ENCODE measurements at regions not wholly inside any gene's neighbourhood (a gene's known extent, or its start where the extent isn't known, plus 50 kb on each side); places are given as distances from the start of the nearest gene placed in this dataset.
"Not testable (repeated sequence)": the region's sequence is repeated elsewhere in the genome, so short reads cannot be mapped to it uniquely, and the experiment has no call there.

GRCh38 chr13:33409673-33410510, 124.3 kb upstream of the STARD13 start:
- no peak for DNase-seq (ENCODE audit: low read depth in 4 of 4, low spot score in 2 of 4)

GRCh38 chr13:33410619-33411018, 125.1 kb upstream of the STARD13 start:
- DNase-seq (ENCODE audit: low read depth in 4 of 4, low spot score in 2 of 4), result no peak

GRCh38 chr13:33411312-33411711, 125.8 kb upstream of the STARD13 start:
- no peak for DNase-seq (ENCODE audit: low read depth in 4 of 4, low spot score in 2 of 4)

- DNase-seq (ENCODE audit: low read depth in 4 of 4, low spot score in 2 of 4), result no peak
Measured at GRCh38 chr13:33415822-33416221, 130.3 kb upstream of the STARD13 start.

GRCh38 chr13:33418224-33418953, 132.8 kb upstream of the STARD13 start:
- not testable (repeated sequence) for DNase-seq (ENCODE audit: low read depth in 4 of 4, low spot score in 2 of 4)

- DNase-seq (ENCODE audit: low read depth in 4 of 4, low spot score in 2 of 4), result not testable (repeated sequence)
Measured at GRCh38 chr13:33420117-33420516, 134.6 kb upstream of the STARD13 start.

- DNase-seq (ENCODE audit: low read depth in 4 of 4, low spot score in 2 of 4), result no peak
Measured at GRCh38 chr13:33426131-33426530, 140.6 kb upstream of the STARD13 start.

GRCh38 chr13:33433316-33433715, 147.8 kb upstream of the STARD13 start:
- DNase-seq (ENCODE audit: low read depth in 4 of 4, low spot score in 2 of 4), result no peak

GRCh38 chr13:33434676-33435075, 149.1 kb upstream of the STARD13 start:
- no peak for DNase-seq (ENCODE audit: low read depth in 4 of 4, low spot score in 2 of 4)

- no peak for DNase-seq (ENCODE audit: low read depth in 4 of 4, low spot score in 2 of 4)
Measured at GRCh38 chr13:33435207-33435606, 149.7 kb upstream of the STARD13 start.

GRCh38 chr13:33438918-33439317, 153.4 kb upstream of the STARD13 start:
- no peak for DNase-seq (ENCODE audit: low read depth in 4 of 4, low spot score in 2 of 4)

GRCh38 chr13:33441015-33441414, 155.5 kb upstream of the STARD13 start:
- DNase-seq (ENCODE audit: low read depth in 4 of 4, low spot score in 2 of 4), result no peak

GRCh38 chr13:33445024-33445423, 159.5 kb upstream of the STARD13 start:
- DNase-seq (ENCODE audit: low read depth in 4 of 4, low spot score in 2 of 4), result no peak

GRCh38 chr13:33445476-33445875, 159.9 kb upstream of the STARD13 start:
- no peak for DNase-seq (ENCODE audit: low read depth in 4 of 4, low spot score in 2 of 4)

GRCh38 chr13:33446821-33447725, 161.5 kb upstream of the STARD13 start:
- no peak for DNase-seq (ENCODE audit: low read depth in 4 of 4, low spot score in 2 of 4)

- no peak for DNase-seq (ENCODE audit: low read depth in 4 of 4, low spot score in 2 of 4)
Measured at GRCh38 chr13:33448889-33449288, 163.3 kb upstream of the STARD13 start.

GRCh38 chr13:33450956-33451709, 165.6 kb upstream of the STARD13 start:
- DNase-seq (ENCODE audit: low read depth in 4 of 4, low spot score in 2 of 4), result no peak

GRCh38 chr13:33452873-33453517, 167.4 kb upstream of the STARD13 start:
- no peak for DNase-seq (ENCODE audit: low read depth in 4 of 4, low spot score in 2 of 4)

- no peak for DNase-seq (ENCODE audit: low read depth in 4 of 4, low spot score in 2 of 4)
Measured at GRCh38 chr13:33453936-33454335, 168.4 kb upstream of the STARD13 start.

Data from left renal cortex interstitium (tissue), 4 donors.